Upper lobe of left lung (tissue), 6 donors: ENCODE measurements at regions not wholly inside any gene's neighbourhood (a gene's known extent, or its start where the extent isn't known, plus 50 kb on each side); places are given as distances from the start of the nearest gene placed in this dataset.

Experiments used
- ATAC-seq, 2 donors: fragments of 200-7000 bp; cut with Tn5 transposase; one replicate each; pipeline ENCODE4 v1.9.1; 2022; ENCODE audit warnings: mild to moderate bottlenecking in 2 of 2, moderate library complexity in 2 of 2; ENCODE audit not compliant: low FRiP score in 2 of 2
- DNase-seq, 2 donors: peaks; one replicate each; pipeline ENCODE4 v3.0.0-alpha.2; 2019 to 2020
- H3K27ac ChIP-seq, 4 donors: fragments of 200-600 bp; sonication (generic); one replicate each; pipeline ENCODE4 v1.5.1; 2016 to 2019
- H3K27me3 ChIP-seq, 4 donors: fragments of 200-600 bp; sonication (generic); one replicate each; pipeline ENCODE4 v1.5.1; 2017 to 2019
- H3K36me3 ChIP-seq, 4 donors: fragments of 200-600 bp; sonication (generic); one replicate each; pipeline ENCODE4 v1.5.1; 2016 to 2019
- H3K4me1 ChIP-seq, 4 donors: fragments of 200-600 bp; sonication (generic); one replicate each; pipeline ENCODE4 v1.5.1; 2018 to 2019
- H3K4me3 ChIP-seq, 4 donors: fragments of 200-600 bp; sonication (generic); one replicate each; pipeline ENCODE4 v1.5.1; 2017 to 2019; ENCODE audit warnings: mild to moderate bottlenecking in 2 of 4, moderate library complexity in 1 of 4
- H3K9me3 ChIP-seq, 4 donors: fragments of 200-600 bp; sonication (generic); one replicate each; pipeline ENCODE4 v1.5.1; 2018 to 2019
- CTCF ChIP-seq, 6 experiments: fragments of 450-650 bp in 4 of 6; fragments of 200-600 bp in 2 of 6; sonication (generic) in 2 of 6; IDR thresholded peaks; one replicate each; pipeline ENCODE4 v1.5.1; 2016 to 2019; ENCODE audit warnings: antibody characterized with exemption in 6 of 6
- EP300 ChIP-seq, 4 donors: sonication (generic); formaldehyde crosslinking; IDR thresholded peaks; one replicate each; pipeline ENCODE4 v1.5.1; 2017; ENCODE audit warnings: antibody characterized with exemption in 4 of 4, control low read depth in 2 of 4
- POLR2A ChIP-seq, 4 donors: fragments of 450-650 bp; IDR thresholded peaks; one replicate each; pipeline ENCODE4 v1.5.1; 2016 to 2017; ENCODE audit warnings: antibody characterized with exemption in 4 of 4, mild to moderate bottlenecking in 2 of 4
- POLR2AphosphoS5 ChIP-seq, 2 donors: sonication (generic); formaldehyde crosslinking; IDR thresholded peaks; one replicate each; pipeline ENCODE4 v1.5.1; 2017; ENCODE audit warnings: antibody characterized with exemption in 2 of 2
- WGBS, 2 donors: methylation state at CpG; one replicate each; pipeline ENCODE4 v1.1.5; 2017 to 2018; 5-methylcytosine and 5-hydroxymethylcytosine counted together
- donor health status: DM: no; HTN: no; CAD: no; lungs with moderate emphysema.
- donor health status: DM: no; HTN: yes; CAD: no; lungs with severe emphysema.

DNA sequence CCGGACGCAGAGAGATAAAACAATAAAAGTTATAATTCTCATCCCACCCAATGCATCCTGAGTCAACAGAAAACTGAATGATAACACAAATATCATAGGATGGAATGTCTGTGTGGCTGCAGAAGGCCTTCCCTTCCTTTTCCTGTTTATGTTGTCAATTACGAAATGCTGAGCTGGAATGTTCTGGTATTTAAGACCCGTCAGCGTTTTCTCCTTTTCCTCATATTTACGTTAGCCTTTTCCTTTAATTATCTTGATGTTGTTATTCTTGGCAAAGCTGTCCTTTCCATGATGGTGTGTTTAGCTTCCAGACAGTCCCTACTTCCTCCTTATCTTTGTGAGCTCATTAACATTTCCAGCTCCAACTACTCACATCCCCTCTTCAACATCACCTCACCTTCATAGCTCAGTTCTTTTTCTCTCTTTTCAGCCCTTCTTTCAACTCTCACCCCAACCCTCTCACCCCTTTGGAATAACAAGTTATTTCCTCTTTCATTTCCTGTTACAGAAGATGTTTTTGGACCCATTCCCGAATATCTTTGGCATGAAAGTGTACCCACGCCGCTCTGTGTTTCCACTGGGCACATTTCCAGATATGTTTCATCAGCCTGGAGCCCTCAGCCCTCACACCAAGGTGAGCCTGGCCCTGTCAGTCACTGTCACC is 221.6 kb downstream of the NR2F1-AS1 start:
- ATAC-seq (peak; percentile 29 to 43), DNase-seq (no peak)
- WGBS, 2 donors = 32 to 40% methylated on average over 9 of the region's 9 CpGs
- Histone ChIP-seq H3K4me3 (no peak overlapping the region), H3K27ac (peak overlapping the region in 3 of 4 donors; percentile 6 to 57 (median 36)), H3K27me3 (no peaks in the 10 kb centered on the region), H3K4me1 (peaks cover 0 to 6% (median 0%) of the 10 kb centered on the region in 4 donors), H3K36me3 (no peaks in the 10 kb centered on the region), H3K9me3 (no peaks in the 10 kb centered on the region)
- TF ChIP-seq POLR2A (IDR thresholded peaks at IDR 0.05) = no peak
- no peak for TF ChIP-seq CTCF (IDR thresholded peaks at IDR 0.05)
- peak; percentile 4 to 59 for TF ChIP-seq POLR2AphosphoS5 (IDR thresholded peaks at IDR 0.05)
- TF ChIP-seq EP300 (IDR thresholded peaks at IDR 0.05) = peak in 2 of 4 donors; percentile 30

DNA sequence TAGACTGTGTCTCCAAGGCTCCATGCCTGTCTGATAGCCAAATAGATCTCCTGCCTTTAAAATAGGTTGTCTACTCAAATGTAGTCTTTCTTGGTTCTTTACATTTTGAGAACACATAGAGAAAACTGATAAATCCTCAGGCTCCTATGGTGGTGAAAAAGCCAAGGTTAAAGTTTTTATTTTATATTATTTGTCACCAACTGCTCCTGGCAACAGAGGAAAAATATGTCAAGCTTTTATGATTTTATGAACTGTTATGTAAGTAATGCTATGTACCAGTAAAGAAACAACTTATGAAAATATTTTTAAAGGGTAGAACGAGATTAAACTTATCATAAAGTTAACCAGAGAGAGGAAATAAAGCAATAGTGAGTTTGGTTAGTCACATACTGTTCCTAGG is 222.8 kb downstream of the NR2F1-AS1 start:
- no peaks in the 10 kb centered on the region for H3K9me3 ChIP-seq
- ATAC-seq (no peak), DNase-seq (no peak)
- no peak overlapping the region for H3K4me3 ChIP-seq
- no peaks in the 10 kb centered on the region for H3K27me3 ChIP-seq
- H3K36me3 ChIP-seq = no peaks in the 10 kb centered on the region
- TF ChIP-seq POLR2AphosphoS5 (IDR thresholded peaks at IDR 0.05) (no peak), CTCF (IDR thresholded peaks at IDR 0.05) (no peak), POLR2A (IDR thresholded peaks at IDR 0.05) (no peak), EP300 (IDR thresholded peaks at IDR 0.05) (no peak)
- H3K27ac ChIP-seq = no peak overlapping the region
- 63 to 68% methylated on average over 1 of the region's 1 CpG for WGBS, 2 donors
- peaks cover 0 to 6% (median 0%) of the 10 kb centered on the region in 4 donors for H3K4me1 ChIP-seq

GRCh38 chr5:93357686-93358085 is 223.3 kb downstream of the NR2F1-AS1 start:
- Histone ChIP-seq H3K27me3 (no peaks in the 10 kb centered on the region), H3K4me1 (peaks cover 0 to 6% (median 0%) of the 10 kb centered on the region in 4 donors), H3K27ac (no peak overlapping the region), H3K36me3 (no peaks in the 10 kb centered on the region), H3K9me3 (no peaks in the 10 kb centered on the region), H3K4me3 (no peak overlapping the region)
- TF ChIP-seq POLR2AphosphoS5 (IDR thresholded peaks at IDR 0.05) (no peak), POLR2A (IDR thresholded peaks at IDR 0.05) (no peak), CTCF (IDR thresholded peaks at IDR 0.05) (no peak), EP300 (IDR thresholded peaks at IDR 0.05) (no peak)
- WGBS, 2 donors = 60 to 82% methylated on average over 1 of the region's 1 CpG
- no peak for ATAC-seq
- DNase-seq = no peak

- H3K4me1 ChIP-seq = peaks cover 0 to 6% (median 0%) of the 10 kb centered on the region in 4 donors
- ATAC-seq (no peak), DNase-seq (no peak)
- no peak overlapping the region for H3K27ac ChIP-seq
- WGBS, 2 donors = 84 to 86% methylated on average over 8 of the region's 8 CpGs
- TF ChIP-seq POLR2A (IDR thresholded peaks at IDR 0.05) (no peak), CTCF (IDR thresholded peaks at IDR 0.05) (no peak), POLR2AphosphoS5 (IDR thresholded peaks at IDR 0.05) (no peak), EP300 (IDR thresholded peaks at IDR 0.05) (no peak)
- H3K9me3 ChIP-seq = no peaks in the 10 kb centered on the region
- H3K4me3 ChIP-seq = no peak overlapping the region
- H3K36me3 ChIP-seq = no peaks in the 10 kb centered on the region
- no peaks in the 10 kb centered on the region for H3K27me3 ChIP-seq
These were observed 225.3 kb downstream of the NR2F1-AS1 start for GRCh38 chr5:93355691-93356090.

DNA sequence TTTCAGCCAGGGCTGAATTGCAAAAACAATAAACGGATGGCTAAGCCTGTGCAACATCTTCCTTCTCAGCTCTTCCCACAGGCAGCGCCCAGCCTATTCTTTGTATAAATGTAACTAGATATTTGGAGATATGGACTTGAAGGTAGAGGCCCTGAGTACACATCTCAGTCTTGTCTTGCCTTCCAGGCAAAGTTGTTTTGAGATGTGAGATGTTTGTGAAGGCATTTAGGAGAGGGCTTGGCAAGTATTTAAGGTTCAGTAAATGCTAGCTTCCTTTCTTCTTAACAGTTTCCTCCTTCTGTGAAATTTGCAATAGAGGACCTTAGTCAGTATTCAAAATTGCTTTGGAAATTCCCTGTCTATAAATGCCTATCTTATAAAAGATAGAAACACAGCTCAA is 228.8 kb downstream of the NR2F1-AS1 start:
- TF ChIP-seq POLR2A (IDR thresholded peaks at IDR 0.05) (no peak), EP300 (IDR thresholded peaks at IDR 0.05) (no peak), CTCF (IDR thresholded peaks at IDR 0.05) (no peak), POLR2AphosphoS5 (IDR thresholded peaks at IDR 0.05) (no peak)
- WGBS, 2 donors = 67 to 70% methylated on average over 2 of the region's 2 CpGs
- Histone ChIP-seq H3K9me3 (no peaks in the 10 kb centered on the region), H3K27ac (no peak overlapping the region), H3K27me3 (no peaks in the 10 kb centered on the region), H3K4me3 (no peak overlapping the region), H3K4me1 (no peaks in the 10 kb centered on the region), H3K36me3 (no peaks in the 10 kb centered on the region)
- no peak for ATAC-seq
- no peak for DNase-seq
